ENCODE measurements at regions not wholly inside any gene's neighbourhood (a gene's known extent, or its start where the extent isn't known, plus 50 kb on each side); places are given as distances from the start of the nearest gene placed in this dataset.

DNA sequence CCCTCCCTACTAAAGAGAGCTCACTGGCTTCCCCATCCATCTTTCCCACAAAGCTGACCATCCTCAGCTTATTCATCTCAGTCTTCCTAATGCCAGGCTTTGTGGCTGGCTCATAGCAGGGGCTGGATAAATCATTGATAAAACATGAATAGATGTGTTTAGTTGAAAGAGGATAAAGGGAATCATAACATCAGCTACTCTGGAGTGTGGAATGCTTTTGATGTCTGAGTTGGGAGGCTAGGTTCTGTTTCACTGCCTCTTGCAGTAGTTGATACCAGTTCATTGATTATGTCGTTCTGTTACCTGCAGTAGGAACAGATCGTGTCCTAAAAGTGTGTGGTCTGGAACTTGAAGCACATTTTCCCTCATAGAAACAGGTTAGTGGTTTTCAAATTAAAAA lies 66.3 kb upstream of the HK2 start:
- CTCF ChIA-PET = interaction anchor here (0.6 kb wide), 1 partner anchor 24 kb away, joined by 3 read pairs; no protein-coding TSS in a partner anchor
- TF ChIP-seq, protein P1, sequence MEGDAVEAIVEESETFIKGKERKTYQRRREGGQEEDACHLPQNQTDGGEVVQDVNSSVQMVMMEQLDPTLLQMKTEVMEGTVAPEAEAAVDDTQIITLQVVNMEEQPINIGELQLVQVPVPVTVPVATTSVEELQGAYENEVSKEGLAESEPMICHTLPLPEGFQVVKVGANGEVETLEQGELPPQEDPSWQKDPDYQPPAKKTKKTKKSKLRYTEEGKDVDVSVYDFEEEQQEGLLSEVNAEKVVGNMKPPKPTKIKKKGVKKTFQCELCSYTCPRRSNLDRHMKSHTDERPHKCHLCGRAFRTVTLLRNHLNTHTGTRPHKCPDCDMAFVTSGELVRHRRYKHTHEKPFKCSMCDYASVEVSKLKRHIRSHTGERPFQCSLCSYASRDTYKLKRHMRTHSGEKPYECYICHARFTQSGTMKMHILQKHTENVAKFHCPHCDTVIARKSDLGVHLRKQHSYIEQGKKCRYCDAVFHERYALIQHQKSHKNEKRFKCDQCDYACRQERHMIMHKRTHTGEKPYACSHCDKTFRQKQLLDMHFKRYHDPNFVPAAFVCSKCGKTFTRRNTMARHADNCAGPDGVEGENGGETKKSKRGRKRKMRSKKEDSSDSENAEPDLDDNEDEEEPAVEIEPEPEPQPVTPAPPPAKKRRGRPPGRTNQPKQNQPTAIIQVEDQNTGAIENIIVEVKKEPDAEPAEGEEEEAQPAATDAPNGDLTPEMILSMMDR (IDR thresholded peaks at IDR 0.05) = no peak
- Mint-ChIP-seq H3K27me3 (peaks cover 3% of the 10 kb centered on the region), H3K4me3 (no peak overlapping the region), H3K27ac (no peak overlapping the region), H3K9me3 (no peaks in the 10 kb centered on the region), H3K4me1 (ENCODE audit: low read depth) (peaks cover 15% of the 10 kb centered on the region), H3K36me3 (ENCODE audit: low read depth) (no peaks in the 10 kb centered on the region)
- POLR2A ChIA-PET = no interaction called here
- ATAC-seq (ENCODE audit: poor library complexity) (no peak), DNase-seq (no peak)
- Histone ChIP-seq H3K4me1 (ENCODE audit: insufficient read depth, low read length) (peaks cover 7% of the 10 kb centered on the region), H3K27ac (ENCODE audit: low read depth in 1 of 2, low read length in 2 of 2) (no peak overlapping the region), H3K36me3 (ENCODE audit: insufficient read depth, low read length) (no peaks in the 10 kb centered on the region), H3K4me3 (ENCODE audit: low read length) (no peak overlapping the region), H3K9me3 (ENCODE audit: control insufficient read depth in 1 of 2, insufficient read depth in 1 of 2, low read length in 2 of 2) (no peaks in the 10 kb centered on the region), H3K27me3 (ENCODE audit: control insufficient read depth in 1 of 2, insufficient read depth in 2 of 2, low read length in 2 of 2) (no peaks in the 10 kb centered on the region)
- intact Hi-C loops (cut with DNase I, micrococcal nuclease) = no loop called here

DNA sequence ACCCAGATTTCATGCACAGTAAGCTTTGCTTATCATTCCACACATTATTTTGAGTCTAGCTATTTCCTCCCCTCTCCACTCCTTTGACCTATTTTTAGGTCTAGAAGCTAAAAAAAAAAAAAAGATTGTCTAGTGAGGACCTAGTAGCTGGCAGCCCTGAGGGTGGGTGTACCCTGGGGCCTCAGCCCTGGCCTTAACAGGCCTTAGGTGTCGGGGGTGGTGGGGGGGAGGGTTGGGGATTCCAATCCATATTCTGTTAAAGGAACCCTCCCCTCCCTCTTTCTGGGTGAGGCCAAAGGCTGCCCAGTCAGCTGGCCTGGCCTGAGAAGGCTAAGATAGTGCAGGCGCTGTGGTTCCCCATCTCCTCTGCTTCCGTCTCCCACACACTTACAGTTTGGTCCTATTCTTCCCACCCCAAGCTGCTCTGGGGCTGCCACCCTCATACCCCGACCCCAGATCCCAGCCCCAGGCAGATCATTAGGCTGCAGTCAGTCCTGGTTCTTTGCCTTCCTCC lies 65.5 kb upstream of the HK2 start:
- TF ChIP-seq, protein P1 (IDR thresholded peaks at IDR 0.05) = no peak

DNA sequence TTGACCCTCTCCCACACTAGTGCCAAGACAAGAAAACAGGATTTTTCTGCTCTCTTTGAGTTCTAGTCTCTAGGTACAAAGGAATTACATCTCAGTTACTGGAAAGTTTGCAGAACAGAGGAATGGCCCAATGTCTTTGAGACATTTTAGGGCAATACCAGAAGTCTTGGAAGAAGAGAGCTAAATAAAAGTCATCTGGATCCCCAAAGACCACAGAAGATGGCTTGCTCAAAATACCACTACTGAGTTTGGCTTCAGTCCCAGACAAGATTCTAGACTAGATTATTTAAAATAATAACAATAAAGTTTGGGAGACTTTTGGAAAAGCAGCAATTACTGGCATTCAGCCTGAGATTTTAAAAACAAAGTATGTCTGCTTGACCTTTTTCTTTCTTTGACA lies 61.9 kb upstream of the HK2 start:
- intact Hi-C loops (cut with DNase I, micrococcal nuclease) = no loop called here
- peaks cover 3% of the 10 kb centered on the region for H3K27me3 Mint-ChIP-seq
- H3K36me3 Mint-ChIP-seq (ENCODE audit: low read depth) = no peaks in the 10 kb centered on the region
- POLR2A ChIA-PET = no interaction called here
- no peak for DNase-seq
- no peak overlapping the region for H3K4me3 Mint-ChIP-seq
- H3K9me3 Mint-ChIP-seq = no peaks in the 10 kb centered on the region
- H3K4me1 ChIP-seq (ENCODE audit: insufficient read depth, low read length) = peaks cover under 1% of the 10 kb centered on the region
- no peak for ATAC-seq (ENCODE audit: poor library complexity)
- no peaks in the 10 kb centered on the region for H3K36me3 ChIP-seq (ENCODE audit: insufficient read depth, low read length)
- no peak overlapping the region for H3K27ac ChIP-seq (ENCODE audit: low read depth in 1 of 2, low read length in 2 of 2)
- H3K9me3 ChIP-seq (ENCODE audit: control insufficient read depth in 1 of 2, insufficient read depth in 1 of 2, low read length in 2 of 2) = no peaks in the 10 kb centered on the region
- CTCF ChIA-PET = no interaction called here
- TF ChIP-seq, protein P1 (IDR thresholded peaks at IDR 0.05) = no peak
- H3K27me3 ChIP-seq (ENCODE audit: control insufficient read depth in 1 of 2, insufficient read depth in 2 of 2, low read length in 2 of 2) = no peaks in the 10 kb centered on the region
- no peak overlapping the region for H3K27ac Mint-ChIP-seq
- no peak overlapping the region for H3K4me3 ChIP-seq (ENCODE audit: low read length)
- H3K4me1 Mint-ChIP-seq (ENCODE audit: low read depth) = no peaks in the 10 kb centered on the region

More for the DNA sequence above, 65.5 kb upstream of the HK2 start:
- no peak for ATAC-seq (ENCODE audit: poor library complexity)
- ChIA-PET POLR2A (no interaction called here), CTCF (interaction anchor here (0.6 kb wide), 1 partner anchor 23 kb away, joined by 3 read pairs; no protein-coding TSS in a partner anchor)
- Histone ChIP-seq H3K9me3 (ENCODE audit: control insufficient read depth in 1 of 2, insufficient read depth in 1 of 2, low read length in 2 of 2) (no peaks in the 10 kb centered on the region), H3K27me3 (ENCODE audit: control insufficient read depth in 1 of 2, insufficient read depth in 2 of 2, low read length in 2 of 2) (no peaks in the 10 kb centered on the region), H3K36me3 (ENCODE audit: insufficient read depth, low read length) (no peaks in the 10 kb centered on the region), H3K4me1 (ENCODE audit: insufficient read depth, low read length) (peaks cover 7% of the 10 kb centered on the region), H3K4me3 (ENCODE audit: low read length) (no peak overlapping the region), H3K27ac (ENCODE audit: low read depth in 1 of 2, low read length in 2 of 2) (no peak overlapping the region)
- H3K27me3 Mint-ChIP-seq = peaks cover 3% of the 10 kb centered on the region
- intact Hi-C loops (cut with DNase I, micrococcal nuclease) = no loop called here
- no peak overlapping the region for H3K4me3 Mint-ChIP-seq
- H3K27ac Mint-ChIP-seq = no peak overlapping the region
- DNase-seq = no peak
- peaks cover 15% of the 10 kb centered on the region for H3K4me1 Mint-ChIP-seq (ENCODE audit: low read depth)
- H3K9me3 Mint-ChIP-seq = no peaks in the 10 kb centered on the region
- no peaks in the 10 kb centered on the region for H3K36me3 Mint-ChIP-seq (ENCODE audit: low read depth)
